Breast epithelium (tissue), 3 donors: ENCODE measurements at regions not wholly inside any gene's neighbourhood (a gene's known extent, or its start where the extent isn't known, plus 50 kb on each side); places are given as distances from the start of the nearest gene placed in this dataset.

Experiments
- CTCF ChIP-seq, 3 donors: fragments of 450-650 bp; IDR thresholded peaks; one replicate each; pipeline ENCODE4 v1.5.1; 2016 to 2017; ENCODE audit warnings: antibody characterized with exemption in 3 of 3, mild to moderate bottlenecking in 3 of 3, moderate library complexity in 3 of 3
- POLR2A ChIP-seq: fragments of 450-650 bp; IDR thresholded peaks from one replicate; pipeline ENCODE4 v1.6.1; 2016; ENCODE audit warnings: antibody characterized with exemption, mild to moderate bottlenecking, moderate library complexity
- POLR2AphosphoS5 ChIP-seq, 3 donors: sonication (generic); formaldehyde crosslinking; IDR thresholded peaks; one replicate each; pipeline ENCODE4 v1.6.1; 2017; ENCODE audit warnings: antibody characterized with exemption in 3 of 3

GRCh38 chr2:6785493-6785892 lies 80.2 kb downstream of the CMPK2 start:
- TF ChIP-seq CTCF (IDR thresholded peaks at IDR 0.05) (no peak), POLR2AphosphoS5 (IDR thresholded peaks at IDR 0.05) (no peak), POLR2A (no peak)
